GM12872 (cell line): ENCODE measurements at regions not wholly inside any gene's neighbourhood (a gene's known extent, or its start where the extent isn't known, plus 50 kb on each side); places are given as distances from the start of the nearest gene placed in this dataset.

Experiments used
- CTCF ChIP-seq: IDR thresholded peaks from 3 replicates; pipeline ENCODE4 v1.5.1; 2011; ENCODE audit warnings: low read depth, mild to moderate bottlenecking, low read length, moderate library complexity; ENCODE audit not compliant: insufficient read depth

GRCh38 chr6:51214442-51214841 lies 395.8 kb downstream of the TFAP2B start:
- TF ChIP-seq CTCF = no peak

- no peak for TF ChIP-seq CTCF
Observed at GRCh38 chr6:51218181-51218580, 399.5 kb downstream of the TFAP2B start.

DNA sequence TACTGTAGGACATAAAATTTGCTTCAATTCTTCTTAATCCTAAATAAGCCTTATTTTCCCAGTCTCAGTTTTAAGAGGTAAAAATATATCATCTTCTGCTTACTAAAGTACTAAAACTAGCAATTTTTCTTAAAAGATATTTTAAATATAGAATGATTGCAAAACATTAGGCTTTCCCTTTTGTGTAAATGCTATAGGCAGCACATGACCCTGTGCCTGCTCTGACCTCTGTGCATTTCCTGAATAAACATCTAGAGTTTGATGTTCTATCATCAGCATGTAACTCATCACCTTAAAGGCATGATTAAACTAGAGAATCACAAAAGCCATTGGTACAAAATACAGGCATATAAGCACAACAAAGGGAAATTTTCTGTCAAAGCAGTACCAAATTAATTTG lies 422.7 kb downstream of the TFAP2B start:
- TF ChIP-seq CTCF = no peak

GRCh38 chr6:51249798-51250197 lies 431.1 kb downstream of the TFAP2B start:
- no peak for TF ChIP-seq CTCF

GRCh38 chr6:51250317-51250716 lies 431.6 kb downstream of the TFAP2B start:
- no peak for TF ChIP-seq CTCF

DNA sequence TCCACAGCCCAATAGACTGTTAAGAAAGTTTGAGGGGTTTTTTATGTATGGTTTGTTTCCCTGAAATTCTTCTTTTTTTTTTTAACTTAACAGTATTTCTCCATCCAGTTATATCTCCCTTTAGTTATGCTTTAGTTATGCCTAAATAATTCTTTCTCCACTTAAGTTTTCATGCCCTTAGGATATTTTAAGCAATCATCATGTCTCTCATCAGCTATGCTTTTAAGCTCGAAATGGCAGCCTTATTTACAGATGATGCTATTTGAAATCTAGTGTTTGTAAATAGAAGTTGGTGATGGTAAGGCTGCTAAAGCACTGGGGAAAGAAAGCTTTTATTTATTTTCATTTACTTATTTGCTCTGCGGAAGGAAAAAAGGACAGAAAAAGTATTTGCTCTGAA lies 439.3 kb downstream of the TFAP2B start:
- no peak for TF ChIP-seq CTCF

DNA sequence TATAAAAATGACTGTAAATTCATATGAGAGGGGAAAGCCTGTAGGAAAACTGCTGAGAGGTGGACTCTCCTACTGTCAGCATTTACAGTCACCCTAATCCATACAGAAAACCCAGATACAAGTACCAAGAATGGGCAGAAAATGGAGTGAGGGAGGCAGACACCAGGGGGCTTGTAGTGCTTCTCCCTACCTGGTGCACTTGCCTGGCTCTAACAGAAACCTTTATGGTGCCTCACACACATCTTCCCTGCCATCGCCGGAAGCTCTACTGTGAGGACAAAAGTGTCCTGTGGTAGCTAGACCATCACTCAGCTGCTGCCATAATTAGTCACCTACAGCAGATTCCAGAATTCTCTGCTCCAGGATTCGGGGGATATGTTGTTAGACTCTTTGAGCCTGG lies 441.3 kb downstream of the TFAP2B start:
- no peak for TF ChIP-seq CTCF

- no peak for TF ChIP-seq CTCF
Observed at GRCh38 chr6:51261691-51262090, 443.0 kb downstream of the TFAP2B start.
